B cell (primary cell): ENCODE measurements at regions not wholly inside any gene's neighbourhood (a gene's known extent, or its start where the extent isn't known, plus 50 kb on each side); places are given as distances from the start of the nearest gene placed in this dataset.

Experiments used
- ATAC-seq: fragments of 200-7000 bp; cut with Tn5 transposase; one replicate; pipeline ENCODE4 v1.10.0; 2021; ENCODE audit warnings: low read depth, mild to moderate bottlenecking, moderate number of reproducible peaks, moderate library complexity
- CTCF ChIA-PET: fragments of 350-600 bp; sonication (Branson Sonifier 250); formaldehyde crosslinking; loops from one replicate; lab custom pipeline; 2021; ENCODE audit warnings: antibody characterized with exemption, inconsistent platforms; lab: Charles Lee
- POLR2A ChIA-PET: fragments of 350-600 bp; sonication (Branson Sonifier 250); formaldehyde crosslinking; loops from one replicate; lab custom pipeline; 2021; ENCODE audit warnings: antibody characterized with exemption; lab: Charles Lee
- DNase-seq: peaks from one replicate; pipeline ENCODE4 v3.0.0; 2013
- H2AFZ ChIP-seq: 2 replicates; pipeline ENCODE4 v1.6.1; 2012; ENCODE audit warnings: mild to moderate bottlenecking, low read depth, low read length; ENCODE audit not compliant: insufficient read depth, poor library complexity, severe bottlenecking
- H3K27ac ChIP-seq, 2 donors: 1 replicate in 1 of 2; 2 replicates in 1 of 2; pipeline ENCODE4 v1.5.1; 2012 to 2013; ENCODE audit warnings: low read length in 2 of 2, mild to moderate bottlenecking in 2 of 2, moderate library complexity in 1 of 2
- H3K27me3 ChIP-seq, 4 experiments: fragments of 200-600 bp in 1 of 4; sonication (generic) in 1 of 4; replicated peaks in 1 of 4; 1 replicate in 2 of 4; 2 replicates in 2 of 4; pipeline versions ENCODE4 v1.6.1 to v1.7.0; 2013 to 2016; ENCODE audit warnings: low read length in 3 of 4, mild to moderate bottlenecking in 2 of 4, mixed read lengths in 1 of 4, moderate library complexity in 1 of 4; ENCODE audit not compliant: insufficient read depth in 4 of 4, control insufficient read depth in 3 of 4; ENCODE audit errors: control extremely low read depth in 1 of 4
- H3K36me3 ChIP-seq, 2 experiments: replicated peaks in 1 of 2; 1 replicate in 1 of 2; 2 replicates in 1 of 2; pipeline versions ENCODE4 v1.6.1 to v1.7.1; 2013; ENCODE audit warnings: low read length in 1 of 2; ENCODE audit not compliant: insufficient read depth in 2 of 2, control insufficient read depth in 1 of 2; ENCODE audit errors: control extremely low read depth in 1 of 2, extremely low read depth in 1 of 2
- H3K4me1 ChIP-seq, 2 donors: fragments of 200-600 bp in 1 of 2; sonication (generic) in 1 of 2; 1 replicate in 1 of 2; 2 replicates in 1 of 2; pipeline versions ENCODE4 v1.5.1 to v1.6.1; 2013 to 2017; ENCODE audit warnings: low read length in 2 of 2; ENCODE audit not compliant: control insufficient read depth in 2 of 2, insufficient read depth in 2 of 2
- H3K4me2 ChIP-seq: replicated peaks from 2 replicates; pipeline ENCODE3; 2012; ENCODE audit warnings: mild to moderate bottlenecking, low read depth, low read length; ENCODE audit not compliant: poor library complexity, severe bottlenecking
- H3K4me3 ChIP-seq, 5 experiments: fragments of 200-600 bp in 1 of 5; sonication (generic) in 1 of 5; 1 replicate in 3 of 5; 2 replicates in 2 of 5; pipeline versions ENCODE4 v1.5.1 to v1.7.0; 2011 to 2016; ENCODE audit warnings: low read length in 4 of 5, mild to moderate bottlenecking in 4 of 5, low read depth in 2 of 5, control low read depth in 1 of 5, moderate library complexity in 1 of 5; ENCODE audit not compliant: insufficient read depth in 1 of 5; ENCODE audit errors: control extremely low read depth in 1 of 5, extremely low read depth in 1 of 5
- H3K79me2 ChIP-seq: fragments of 200-600 bp; sonication (generic); one replicate; pipeline ENCODE4 v1.6.0; 2016; ENCODE audit warnings: low read length; ENCODE audit not compliant: control insufficient read depth, insufficient read depth
- H3K9ac ChIP-seq: fragments of 200-600 bp; sonication (generic); 2 replicates; pipeline ENCODE4 v1.6.1; 2017; ENCODE audit warnings: mild to moderate bottlenecking, low read length, moderate library complexity
- H3K9me3 ChIP-seq, 3 donors: one replicate each; pipeline versions ENCODE4 v1.6.1 to v1.7.1; 2013; ENCODE audit warnings: low read length in 2 of 3; ENCODE audit not compliant: control insufficient read depth in 2 of 3, insufficient read depth in 1 of 3; ENCODE audit errors: control extremely low read depth in 1 of 3
- H4K20me1 ChIP-seq: 2 replicates; pipeline ENCODE4 v1.6.0; 2012; ENCODE audit warnings: mild to moderate bottlenecking, low read length; ENCODE audit not compliant: insufficient read depth, control insufficient read depth, poor library complexity, severe bottlenecking
- H3K27ac Mint-ChIP-seq: one replicate; pipeline ENCODE4 v1.8.0; 2021; ENCODE audit warnings: mixed read lengths
- H3K27me3 Mint-ChIP-seq: one replicate; pipeline ENCODE4 v1.8.0; 2021; ENCODE audit warnings: mixed read lengths
- H3K4me1 Mint-ChIP-seq: one replicate; pipeline ENCODE4 v1.8.0; 2021; ENCODE audit warnings: mixed read lengths
- H3K4me3 Mint-ChIP-seq: one replicate; pipeline ENCODE4 v1.8.0; 2021; ENCODE audit warnings: mixed read lengths
- H3K9me3 Mint-ChIP-seq: one replicate; pipeline ENCODE4 v1.8.0; 2022; ENCODE audit warnings: mixed read lengths; ENCODE audit not compliant: insufficient read depth
- EZH2 ChIP-seq: IDR thresholded peaks from 2 replicates; pipeline ENCODE4 v1.6.1; 2012; ENCODE audit warnings: borderline replicate concordance, low read depth, mild to moderate bottlenecking, moderate library complexity, low read length; ENCODE audit not compliant: insufficient read depth, poor library complexity, severe bottlenecking
- WGBS: methylation state at CpG from one replicate; pipeline ENCODE4 v1.1.5; 2013; ENCODE audit warnings: missing lambda C conversion rate; ENCODE audit not compliant: insufficient coverage; 5-methylcytosine and 5-hydroxymethylcytosine counted together
- intact Hi-C: fragments of 100-400 bp; cut with micrococcal nuclease; formaldehyde crosslinking; loops from one replicate; pipeline ENCODE4 v1.10.0; 2022
- TF ChIP-seq, protein P1 (sequence below): fragments of 200-600 bp; IDR thresholded peaks from one replicate; pipeline ENCODE4 v1.8.0; 2022; ENCODE audit warnings: antibody characterized with exemption, mild to moderate bottlenecking

DNA sequence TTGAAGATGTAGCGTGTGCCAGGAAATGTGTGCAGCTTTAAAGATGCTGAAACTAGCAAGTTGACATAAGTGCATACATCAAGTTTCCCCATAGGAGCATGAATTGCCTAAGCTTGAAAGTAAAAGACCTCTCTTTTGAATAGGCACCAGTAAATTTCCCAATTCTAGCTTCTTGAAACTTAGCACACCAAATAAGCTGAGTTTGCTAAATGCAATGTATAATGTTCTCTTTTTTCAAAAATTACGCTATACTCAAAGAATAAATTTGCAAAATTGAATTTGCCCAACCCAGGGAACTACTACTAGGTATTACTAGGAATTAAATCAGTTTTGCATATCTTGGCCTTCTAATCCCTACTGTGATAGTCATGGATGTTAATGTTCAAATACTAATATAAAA, 923.9 kb upstream of the LCORL start:
- H3K4me2 ChIP-seq, result no peak overlapping the region
- ChIA-PET CTCF (no interaction called here), POLR2A (no interaction called here)
- intact Hi-C loops, result no loop called here
- DNase-seq, result no peak
- H3K9me3 ChIP-seq, result no peaks in the 10 kb centered on the region
- no peaks in the 10 kb centered on the region for H3K79me2 ChIP-seq
- H3K4me1 ChIP-seq, result no peaks in the 10 kb centered on the region
- no peaks in the 10 kb centered on the region for H3K27me3 ChIP-seq
- no peak overlapping the region for H3K4me3 Mint-ChIP-seq
- no peaks in the 10 kb centered on the region for H3K4me1 Mint-ChIP-seq
- no peaks in the 10 kb centered on the region for H4K20me1 ChIP-seq
- WGBS, result no CpG with 5 or more reads among the region's 2 CpGs
- H3K4me3 ChIP-seq, result no peak overlapping the region
- H3K9me3 Mint-ChIP-seq, result peaks cover 2% of the 10 kb centered on the region
- TF ChIP-seq, protein P1, sequence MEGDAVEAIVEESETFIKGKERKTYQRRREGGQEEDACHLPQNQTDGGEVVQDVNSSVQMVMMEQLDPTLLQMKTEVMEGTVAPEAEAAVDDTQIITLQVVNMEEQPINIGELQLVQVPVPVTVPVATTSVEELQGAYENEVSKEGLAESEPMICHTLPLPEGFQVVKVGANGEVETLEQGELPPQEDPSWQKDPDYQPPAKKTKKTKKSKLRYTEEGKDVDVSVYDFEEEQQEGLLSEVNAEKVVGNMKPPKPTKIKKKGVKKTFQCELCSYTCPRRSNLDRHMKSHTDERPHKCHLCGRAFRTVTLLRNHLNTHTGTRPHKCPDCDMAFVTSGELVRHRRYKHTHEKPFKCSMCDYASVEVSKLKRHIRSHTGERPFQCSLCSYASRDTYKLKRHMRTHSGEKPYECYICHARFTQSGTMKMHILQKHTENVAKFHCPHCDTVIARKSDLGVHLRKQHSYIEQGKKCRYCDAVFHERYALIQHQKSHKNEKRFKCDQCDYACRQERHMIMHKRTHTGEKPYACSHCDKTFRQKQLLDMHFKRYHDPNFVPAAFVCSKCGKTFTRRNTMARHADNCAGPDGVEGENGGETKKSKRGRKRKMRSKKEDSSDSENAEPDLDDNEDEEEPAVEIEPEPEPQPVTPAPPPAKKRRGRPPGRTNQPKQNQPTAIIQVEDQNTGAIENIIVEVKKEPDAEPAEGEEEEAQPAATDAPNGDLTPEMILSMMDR, result no peak
- TF ChIP-seq EZH2, result no peak
- H2AFZ ChIP-seq, result no peak overlapping the region
- H3K9ac ChIP-seq, result no peak overlapping the region
- H3K36me3 ChIP-seq, result no peaks in the 10 kb centered on the region
- no peak overlapping the region for H3K27ac ChIP-seq
- H3K27ac Mint-ChIP-seq, result no peak overlapping the region
- no peak for ATAC-seq
- H3K27me3 Mint-ChIP-seq, result no peaks in the 10 kb centered on the region

DNA sequence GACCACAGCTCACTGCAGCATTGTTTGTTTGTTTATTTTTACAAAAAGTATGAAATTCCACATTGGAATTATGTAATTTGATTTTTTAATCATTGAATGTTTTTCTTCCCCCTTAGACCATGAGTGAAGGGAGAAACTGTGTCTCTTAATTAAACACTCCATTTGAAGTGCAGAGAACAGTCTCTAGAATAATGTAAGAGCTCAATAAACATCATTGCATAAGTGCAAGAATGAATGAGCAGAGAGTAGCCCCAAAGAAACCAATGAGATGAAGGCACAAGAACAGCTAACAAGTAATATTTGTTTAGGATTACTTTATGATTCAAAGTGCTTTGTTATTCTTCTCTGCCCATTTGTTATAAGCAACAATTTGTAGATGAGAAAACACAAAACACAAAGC, 921.3 kb upstream of the LCORL start:
- H3K4me1 ChIP-seq, result no peaks in the 10 kb centered on the region
- H3K79me2 ChIP-seq, result no peaks in the 10 kb centered on the region
- no peak overlapping the region for H2AFZ ChIP-seq
- H3K27ac ChIP-seq, result no peak overlapping the region
- Mint-ChIP-seq H3K27me3 (no peaks in the 10 kb centered on the region), H3K4me3 (no peak overlapping the region), H3K9me3 (peaks cover 2% of the 10 kb centered on the region), H3K27ac (no peak overlapping the region), H3K4me1 (peaks cover 3% of the 10 kb centered on the region)
- H3K9ac ChIP-seq, result no peak overlapping the region
- CTCF ChIA-PET, result no interaction called here
- ATAC-seq (no peak), DNase-seq (no peak)
- H3K9me3 ChIP-seq, result no peaks in the 10 kb centered on the region
- intact Hi-C loops, result no loop called here
- no peaks in the 10 kb centered on the region for H3K36me3 ChIP-seq
- POLR2A ChIA-PET, result no interaction called here
- H3K4me2 ChIP-seq, result no peak overlapping the region
- no peak overlapping the region for H3K4me3 ChIP-seq
- H3K27me3 ChIP-seq, result no peaks in the 10 kb centered on the region
- TF ChIP-seq EZH2, result no peak
- TF ChIP-seq, protein P1, result no peak
- no peaks in the 10 kb centered on the region for H4K20me1 ChIP-seq
